ENCODE measurements at regions not wholly inside any gene's neighbourhood (a gene's known extent, or its start where the extent isn't known, plus 50 kb on each side); places are given as distances from the start of the nearest gene placed in this dataset.

GRCh38 chr5:37891832-37892231 lies 52.0 kb upstream of the GDNF start:
- ATAC-seq (no peak), DNase-seq (no peak)
- intact Hi-C loops (cut with micrococcal nuclease): no loop called here

- no peak for DNase-seq
- intact Hi-C loops (cut with micrococcal nuclease): no loop called here
- ATAC-seq: no peak
These were observed 49.9 kb upstream of the GDNF start for GRCh38 chr5:37889612-37890317.
